HG03520 (cell line): ENCODE measurements at regions not wholly inside any gene's neighbourhood (a gene's known extent, or its start where the extent isn't known, plus 50 kb on each side); places are given as distances from the start of the nearest gene placed in this dataset.
"Not testable (repeated sequence)": the region's sequence is repeated elsewhere in the genome, so short reads cannot be mapped to it uniquely, and the experiment has no call there.

Experiments used
- ATAC-seq: cut with Tn5 transposase; IDR thresholded peaks from one replicate; pipeline ENCODE4 v1.9.1; 2021; ENCODE audit warnings: mild to moderate bottlenecking, moderate library complexity; ENCODE audit not compliant: unreplicated experiment

GRCh38 chr9:88835038-88835466 lies 156.2 kb upstream of the S1PR3 start:
- peak; percentile 90 for ATAC-seq

- ATAC-seq, result no peak
Observed at GRCh38 chr9:88835772-88836171, 155.5 kb upstream of the S1PR3 start.

GRCh38 chr9:88837731-88838130 lies 153.5 kb upstream of the S1PR3 start:
- no peak for ATAC-seq

GRCh38 chr9:88849878-88850277 lies 141.4 kb upstream of the S1PR3 start:
- not testable (repeated sequence) for ATAC-seq

- no peak for ATAC-seq
Observed at GRCh38 chr9:88852794-88853193, 138.5 kb upstream of the S1PR3 start.

GRCh38 chr9:88870627-88871026 lies 120.6 kb upstream of the S1PR3 start:
- no peak for ATAC-seq

- ATAC-seq, result no peak
Observed at GRCh38 chr9:88871669-88872068, 119.6 kb upstream of the S1PR3 start.

GRCh38 chr9:88872192-88872946 lies 118.9 kb upstream of the S1PR3 start:
- no peak for ATAC-seq

- no peak for ATAC-seq
Observed at GRCh38 chr9:88873635-88874034, 117.6 kb upstream of the S1PR3 start.

GRCh38 chr9:88874391-88874790 lies 116.9 kb upstream of the S1PR3 start:
- ATAC-seq, result no peak

- no peak for ATAC-seq
Observed at GRCh38 chr9:88875400-88876120, 115.7 kb upstream of the S1PR3 start.

GRCh38 chr9:88880199-88880598 lies 111.1 kb upstream of the S1PR3 start:
- ATAC-seq, result no peak

- ATAC-seq, result not testable (repeated sequence)
Observed at GRCh38 chr9:88884291-88884690, 107.0 kb upstream of the S1PR3 start.

- not testable (repeated sequence) for ATAC-seq
Observed at GRCh38 chr9:88886762-88887161, 104.5 kb upstream of the S1PR3 start.

GRCh38 chr9:88889386-88889785 lies 101.9 kb upstream of the S1PR3 start:
- no peak for ATAC-seq

GRCh38 chr9:88890546-88890945 lies 100.7 kb upstream of the S1PR3 start:
- ATAC-seq, result no peak

- ATAC-seq, result no peak
Observed at GRCh38 chr9:88891040-88891439, 100.2 kb upstream of the S1PR3 start.

GRCh38 chr9:88892724-88893123 lies 98.5 kb upstream of the S1PR3 start:
- ATAC-seq, result no peak

GRCh38 chr9:88897081-88897480 lies 94.2 kb upstream of the S1PR3 start:
- ATAC-seq, result no peak

GRCh38 chr9:88898039-88898720 lies 93.1 kb upstream of the S1PR3 start:
- no peak for ATAC-seq

- ATAC-seq, result no peak
Observed at GRCh38 chr9:88905506-88905905, 85.8 kb upstream of the S1PR3 start.

GRCh38 chr9:88915916-88916315 lies 75.4 kb upstream of the S1PR3 start:
- ATAC-seq, result no peak
